ENCODE measurements at regions not wholly inside any gene's neighbourhood (a gene's known extent, or its start where the extent isn't known, plus 50 kb on each side); places are given as distances from the start of the nearest gene placed in this dataset.
"Not testable (repeated sequence)": the region's sequence is repeated elsewhere in the genome, so short reads cannot be mapped to it uniquely, and the experiment has no call there.

GRCh38 chr6:9140951-9141460 lies 705.7 kb upstream of the SLC35B3 start:
- Histone ChIP-seq H3K27me3 (ENCODE audit: insufficient read depth, low read length) (no peaks in the 10 kb centered on the region), H3K36me3 (ENCODE audit: insufficient read depth, low read depth, low read length) (no peaks in the 10 kb centered on the region), H3K4me3 (ENCODE audit: low read length) (no peak overlapping the region), H3K9me3 (ENCODE audit: insufficient read depth, low read depth, low read length) (no peaks in the 10 kb centered on the region), H3K4me1 (ENCODE audit: insufficient read depth, low read length) (no peaks in the 10 kb centered on the region), H3K27ac (ENCODE audit: low read length) (no peak overlapping the region), H3K9ac (ENCODE audit: low read depth, low read length) (no peak overlapping the region)

- H3K36me3 ChIP-seq (ENCODE audit: insufficient read depth, low read depth, low read length) = no peaks in the 10 kb centered on the region
- H3K27me3 ChIP-seq (ENCODE audit: insufficient read depth, low read length) = no peaks in the 10 kb centered on the region
- H3K27ac ChIP-seq (ENCODE audit: low read length) = no peak overlapping the region
- H3K9me3 ChIP-seq (ENCODE audit: insufficient read depth, low read depth, low read length) = no peaks in the 10 kb centered on the region
- no peak overlapping the region for H3K4me3 ChIP-seq (ENCODE audit: low read length)
- no peaks in the 10 kb centered on the region for H3K4me1 ChIP-seq (ENCODE audit: insufficient read depth, low read length)
- no peak overlapping the region for H3K9ac ChIP-seq (ENCODE audit: low read depth, low read length)
Observed at GRCh38 chr6:9140172-9140571, 704.8 kb upstream of the SLC35B3 start.

GRCh38 chr6:9139746-9140145 lies 704.4 kb upstream of the SLC35B3 start:
- Histone ChIP-seq H3K27ac (ENCODE audit: low read length) (no peak overlapping the region), H3K9ac (ENCODE audit: low read depth, low read length) (no peak overlapping the region), H3K4me3 (ENCODE audit: low read length) (no peak overlapping the region), H3K4me1 (ENCODE audit: insufficient read depth, low read length) (no peaks in the 10 kb centered on the region), H3K9me3 (ENCODE audit: insufficient read depth, low read depth, low read length) (no peaks in the 10 kb centered on the region), H3K27me3 (ENCODE audit: insufficient read depth, low read length) (no peaks in the 10 kb centered on the region), H3K36me3 (ENCODE audit: insufficient read depth, low read depth, low read length) (no peaks in the 10 kb centered on the region)

- H3K4me3 ChIP-seq (ENCODE audit: low read length) = no peak overlapping the region
- H3K4me1 ChIP-seq (ENCODE audit: insufficient read depth, low read length) = no peaks in the 10 kb centered on the region
- H3K36me3 ChIP-seq (ENCODE audit: insufficient read depth, low read depth, low read length) = no peaks in the 10 kb centered on the region
- no peak overlapping the region for H3K9ac ChIP-seq (ENCODE audit: low read depth, low read length)
- no peak overlapping the region for H3K27ac ChIP-seq (ENCODE audit: low read length)
- no peaks in the 10 kb centered on the region for H3K9me3 ChIP-seq (ENCODE audit: insufficient read depth, low read depth, low read length)
- H3K27me3 ChIP-seq (ENCODE audit: insufficient read depth, low read length) = no peaks in the 10 kb centered on the region
Observed at GRCh38 chr6:9138936-9139335, 703.6 kb upstream of the SLC35B3 start.

- Histone ChIP-seq H3K27ac (ENCODE audit: low read length) (no peak overlapping the region), H3K9me3 (ENCODE audit: insufficient read depth, low read depth, low read length) (no peaks in the 10 kb centered on the region), H3K27me3 (ENCODE audit: insufficient read depth, low read length) (no peaks in the 10 kb centered on the region), H3K4me1 (ENCODE audit: insufficient read depth, low read length) (no peaks in the 10 kb centered on the region), H3K4me3 (ENCODE audit: low read length) (no peak overlapping the region), H3K36me3 (ENCODE audit: insufficient read depth, low read depth, low read length) (no peaks in the 10 kb centered on the region), H3K9ac (ENCODE audit: low read depth, low read length) (no peak overlapping the region)
Observed at GRCh38 chr6:9136141-9136822, 700.9 kb upstream of the SLC35B3 start.

GRCh38 chr6:9131616-9132015 lies 696.3 kb upstream of the SLC35B3 start:
- H3K4me3 ChIP-seq (ENCODE audit: low read length) = no peak overlapping the region
- H3K36me3 ChIP-seq (ENCODE audit: insufficient read depth, low read depth, low read length) = no peaks in the 10 kb centered on the region
- H3K9me3 ChIP-seq (ENCODE audit: insufficient read depth, low read depth, low read length) = no peaks in the 10 kb centered on the region
- H3K4me1 ChIP-seq (ENCODE audit: insufficient read depth, low read length) = no peaks in the 10 kb centered on the region
- no peak overlapping the region for H3K9ac ChIP-seq (ENCODE audit: low read depth, low read length)
- no peaks in the 10 kb centered on the region for H3K27me3 ChIP-seq (ENCODE audit: insufficient read depth, low read length)
- no peak overlapping the region for H3K27ac ChIP-seq (ENCODE audit: low read length)

GRCh38 chr6:9131201-9131600 lies 695.9 kb upstream of the SLC35B3 start:
- Histone ChIP-seq H3K27me3 (ENCODE audit: insufficient read depth, low read length) (no peaks in the 10 kb centered on the region), H3K36me3 (ENCODE audit: insufficient read depth, low read depth, low read length) (no peaks in the 10 kb centered on the region), H3K9ac (ENCODE audit: low read depth, low read length) (no peak overlapping the region), H3K9me3 (ENCODE audit: insufficient read depth, low read depth, low read length) (no peaks in the 10 kb centered on the region), H3K4me1 (ENCODE audit: insufficient read depth, low read length) (no peaks in the 10 kb centered on the region), H3K27ac (ENCODE audit: low read length) (no peak overlapping the region), H3K4me3 (ENCODE audit: low read length) (no peak overlapping the region)

GRCh38 chr6:9128970-9129369 lies 693.6 kb upstream of the SLC35B3 start:
- Histone ChIP-seq H3K4me1 (ENCODE audit: insufficient read depth, low read length) (no peaks in the 10 kb centered on the region), H3K27me3 (ENCODE audit: insufficient read depth, low read length) (no peaks in the 10 kb centered on the region), H3K36me3 (ENCODE audit: insufficient read depth, low read depth, low read length) (no peaks in the 10 kb centered on the region)

GRCh38 chr6:9126878-9127560 lies 691.7 kb upstream of the SLC35B3 start:
- Histone ChIP-seq H3K4me1 (ENCODE audit: insufficient read depth, low read length) (no peaks in the 10 kb centered on the region), H3K4me3 (ENCODE audit: low read length) (no peak overlapping the region), H3K9ac (ENCODE audit: low read depth, low read length) (no peak overlapping the region), H3K9me3 (ENCODE audit: insufficient read depth, low read depth, low read length) (no peaks in the 10 kb centered on the region), H3K27ac (ENCODE audit: low read length) (no peak overlapping the region), H3K27me3 (ENCODE audit: insufficient read depth, low read length) (no peaks in the 10 kb centered on the region), H3K36me3 (ENCODE audit: insufficient read depth, low read depth, low read length) (no peaks in the 10 kb centered on the region)

More at GRCh38 chr6:9128970-9129369, 693.6 kb upstream of the SLC35B3 start:
- H3K9me3 ChIP-seq (ENCODE audit: insufficient read depth, low read depth, low read length) = no peaks in the 10 kb centered on the region
- no peak overlapping the region for H3K27ac ChIP-seq (ENCODE audit: low read length)
- H3K9ac ChIP-seq (ENCODE audit: low read depth, low read length) = no peak overlapping the region
- H3K4me3 ChIP-seq (ENCODE audit: low read length) = no peak overlapping the region

GRCh38 chr6:9126034-9126433 lies 690.7 kb upstream of the SLC35B3 start:
- H3K9ac ChIP-seq (ENCODE audit: low read depth, low read length); H3K4me1 ChIP-seq (ENCODE audit: insufficient read depth, low read length); H3K27ac ChIP-seq (ENCODE audit: low read length); H3K27me3 ChIP-seq (ENCODE audit: insufficient read depth, low read length); H3K36me3 ChIP-seq (ENCODE audit: insufficient read depth, low read depth, low read length); H3K4me3 ChIP-seq (ENCODE audit: low read length); H3K9me3 ChIP-seq (ENCODE audit: insufficient read depth, low read depth, low read length): not testable (repeated sequence)

- Histone ChIP-seq H3K36me3 (ENCODE audit: insufficient read depth, low read depth, low read length) (no peaks in the 10 kb centered on the region), H3K27ac (ENCODE audit: low read length) (no peak overlapping the region)
Observed at GRCh38 chr6:9121549-9121948, 686.2 kb upstream of the SLC35B3 start.

GRCh38 chr6:9116026-9116425 lies 680.7 kb upstream of the SLC35B3 start:
- H3K4me3 ChIP-seq (ENCODE audit: low read length) = no peak overlapping the region
- no peak overlapping the region for H3K27ac ChIP-seq (ENCODE audit: low read length)

More at GRCh38 chr6:9121549-9121948, 686.2 kb upstream of the SLC35B3 start:
- Histone ChIP-seq H3K9me3 (ENCODE audit: insufficient read depth, low read depth, low read length) (no peaks in the 10 kb centered on the region), H3K4me3 (ENCODE audit: low read length) (no peak overlapping the region), H3K9ac (ENCODE audit: low read depth, low read length) (no peak overlapping the region), H3K27me3 (ENCODE audit: insufficient read depth, low read length) (no peaks in the 10 kb centered on the region), H3K4me1 (ENCODE audit: insufficient read depth, low read length) (no peaks in the 10 kb centered on the region)

More at GRCh38 chr6:9116026-9116425, 680.7 kb upstream of the SLC35B3 start:
- Histone ChIP-seq H3K9me3 (ENCODE audit: insufficient read depth, low read depth, low read length) (no peaks in the 10 kb centered on the region), H3K9ac (ENCODE audit: low read depth, low read length) (no peak overlapping the region), H3K27me3 (ENCODE audit: insufficient read depth, low read length) (no peaks in the 10 kb centered on the region), H3K36me3 (ENCODE audit: insufficient read depth, low read depth, low read length) (no peaks in the 10 kb centered on the region), H3K4me1 (ENCODE audit: insufficient read depth, low read length) (no peaks in the 10 kb centered on the region; the same call in 1 of the 2 replicates)
